Loucy (cell line): ENCODE measurements at regions not wholly inside any gene's neighbourhood (a gene's known extent, or its start where the extent isn't known, plus 50 kb on each side); places are given as distances from the start of the nearest gene placed in this dataset.

Experiments
- CTCF ChIP-seq: fragments of 200-600 bp; sonication (generic); conservative IDR thresholded peaks from 2 replicates; pipeline ENCODE4 v1.5.1; 2014; ENCODE audit warnings: mild to moderate bottlenecking, antibody characterized with exemption, low read length
- EZH2phosphoT487 ChIP-seq: fragments of 200-600 bp; IDR thresholded peaks from 2 replicates; pipeline ENCODE4 v1.6.1; 2018; ENCODE audit warnings: antibody characterized with exemption, mild to moderate bottlenecking, moderate library complexity, borderline replicate concordance

GRCh38 chr20:60697252-60697651 is 554.8 kb upstream of the CDH4 start:
- TF ChIP-seq CTCF (no peak), EZH2phosphoT487 (no peak)
